Endothelial cell of umbilical vein (primary cell): ENCODE measurements at regions not wholly inside any gene's neighbourhood (a gene's known extent, or its start where the extent isn't known, plus 50 kb on each side); places are given as distances from the start of the nearest gene placed in this dataset.

Experiments used
- BruUV-seq: library from RNA; stranded (reverse); fragments of 400-500 nt; replicated peaks from 2 replicates; lab custom pipeline; 2021; lab: Mats Ljungman, UMichigan
- CTCF ChIA-PET: fragments of 300-600, 350-600 bp; sonication (Branson Sonifier 250); formaldehyde crosslinking; loops from one replicate; lab custom pipeline; 2021; ENCODE audit warnings: antibody characterized with exemption, inconsistent platforms; lab: Charles Lee
- POLR2A ChIA-PET: fragments of 300-600, 350-600 bp; sonication (Branson Sonifier 250); formaldehyde crosslinking; loops from one replicate; lab custom pipeline; 2021; ENCODE audit warnings: antibody characterized with exemption, inconsistent platforms; lab: Charles Lee
- DNase-seq: peaks from one replicate; pipeline ENCODE4 v3.0.0-alpha.2; 2011; ENCODE audit warnings: low read depth, low spot score
- FAIRE-seq: peaks from 2 replicates; lab custom pipeline; 2011; peaks lifted over from hg19 to GRCh38; lab: Jason Lieb, UNC
- H2AFZ ChIP-seq: 2 replicates; pipeline ENCODE4 v1.6.0; 2012; ENCODE audit warnings: low read depth, low read length, control low read depth, inconsistent platforms
- H3K27ac ChIP-seq: 2 replicates; pipeline ENCODE4 v1.5.1; 2011; ENCODE audit warnings: low read depth, mild to moderate bottlenecking, control low read depth, low read length, moderate library complexity; ENCODE audit not compliant: insufficient read depth
- H3K27me3 ChIP-seq, 2 experiments: 2 replicates each; pipeline versions ENCODE4 v1.6.0 to v1.6.1; 2011; ENCODE audit warnings: low read length in 2 of 2, mixed read lengths in 1 of 2; ENCODE audit not compliant: control insufficient read depth in 2 of 2, insufficient read depth in 2 of 2
- H3K36me3 ChIP-seq, 2 experiments: 2 replicates in 1 of 2; 3 replicates in 1 of 2; pipeline ENCODE4 v1.5.1; 2011; ENCODE audit warnings: low read length in 2 of 2, mild to moderate bottlenecking in 1 of 2, moderate library complexity in 1 of 2; ENCODE audit not compliant: control insufficient read depth in 2 of 2, insufficient read depth in 2 of 2; ENCODE audit errors: extremely low read depth in 1 of 2
- H3K4me1 ChIP-seq: 3 replicates; pipeline ENCODE4 v1.5.1; 2011; ENCODE audit warnings: mild to moderate bottlenecking, low read length; ENCODE audit not compliant: control insufficient read depth, insufficient read depth; ENCODE audit errors: extremely low read depth
- H3K4me2 ChIP-seq: 2 replicates; pipeline ENCODE4 v1.6.1; 2011; ENCODE audit warnings: low read length, control low read depth, mixed read lengths; ENCODE audit not compliant: insufficient read depth
- H3K4me3 ChIP-seq, 3 experiments: fragments of 200-600 bp in 1 of 3; sonication (generic), shearing (Covaris generic) in 1 of 3; replicated peaks in 1 of 3; 2 replicates each; pipeline ENCODE4 v1.5.1; 2011 to 2016; ENCODE audit warnings: control low read depth in 3 of 3, low read length in 3 of 3, mild to moderate bottlenecking in 2 of 3, inconsistent platforms in 1 of 3, low read depth in 1 of 3, moderate library complexity in 1 of 3; ENCODE audit not compliant: insufficient read depth in 1 of 3
- H3K79me2 ChIP-seq: 2 replicates; pipeline ENCODE4 v1.6.0; 2012; ENCODE audit warnings: low read length, inconsistent platforms; ENCODE audit not compliant: control insufficient read depth, insufficient read depth
- H3K9ac ChIP-seq: replicated peaks from 2 replicates; pipeline ENCODE3; 2011; ENCODE audit warnings: low read length, control low read depth; ENCODE audit not compliant: insufficient read depth; ENCODE audit errors: extremely low read depth
- H3K9me1 ChIP-seq: replicated peaks from 3 replicates; pipeline ENCODE4 v1.6.0; 2011; ENCODE audit warnings: mild to moderate bottlenecking, low read length; ENCODE audit not compliant: control insufficient read depth, insufficient read depth; ENCODE audit errors: extremely low read depth
- H3K9me3 ChIP-seq: replicated peaks from 2 replicates; pipeline ENCODE4 v1.5.1; 2012; ENCODE audit warnings: low read length, inconsistent platforms; ENCODE audit not compliant: control insufficient read depth, insufficient read depth
- H4K20me1 ChIP-seq: replicated peaks from 2 replicates; pipeline ENCODE3; 2011; ENCODE audit warnings: mild to moderate bottlenecking, low read length; ENCODE audit not compliant: control insufficient read depth, insufficient read depth; ENCODE audit errors: extremely low read depth
- CTCF ChIP-seq, 2 donors: IDR thresholded peaks; 1 replicate in 1 of 2; 2 replicates in 1 of 2; pipeline ENCODE4 v1.5.1; 2011; ENCODE audit warnings: low read length in 2 of 2, mild to moderate bottlenecking in 2 of 2, moderate library complexity in 2 of 2, control low read depth in 1 of 2, inconsistent platforms in 1 of 2, low read depth in 1 of 2; ENCODE audit not compliant: insufficient read depth in 1 of 2; ENCODE audit errors: extremely low read depth in 1 of 2
- EZH2 ChIP-seq: IDR thresholded peaks from 2 replicates; pipeline ENCODE4 v1.6.1; 2012; ENCODE audit warnings: borderline replicate concordance, low read depth, mild to moderate bottlenecking, moderate library complexity, low read length, inconsistent platforms; ENCODE audit not compliant: severe bottlenecking
- FOS ChIP-seq: IDR thresholded peaks from 2 replicates; pipeline ENCODE4 v1.6.1; 2011; ENCODE audit warnings: mild to moderate bottlenecking, low read length, moderate library complexity, borderline replicate concordance; ENCODE audit not compliant: insufficient read depth
- GATA2 ChIP-seq: IDR thresholded peaks from 2 replicates; pipeline ENCODE4 v1.7.0; 2011; ENCODE audit warnings: low read depth, mild to moderate bottlenecking, moderate library complexity, mixed read lengths, low read length; ENCODE audit not compliant: insufficient read length, insufficient read depth
- JUN ChIP-seq: IDR thresholded peaks from 2 replicates; pipeline ENCODE4 v1.6.1; 2011; ENCODE audit warnings: borderline replicate concordance, low read depth; ENCODE audit not compliant: insufficient read length, insufficient read depth
- MAX ChIP-seq: IDR thresholded peaks from 2 replicates; pipeline ENCODE4 v1.6.1; 2011; ENCODE audit not compliant: insufficient read depth, insufficient read length
- MYC ChIP-seq: IDR thresholded peaks from one replicate; pipeline ENCODE4 v1.6.1; 2011; ENCODE audit warnings: mild to moderate bottlenecking, low read depth, low read length
- POLR2A ChIP-seq: IDR thresholded peaks from 2 replicates; pipeline ENCODE4 v1.6.1; 2012; ENCODE audit warnings: low read depth, mild to moderate bottlenecking, control low read depth, low read length
- POLR2AphosphoS5 ChIP-seq: IDR thresholded peaks from 2 replicates; pipeline ENCODE4 v1.6.1; 2012; ENCODE audit warnings: low read depth, mild to moderate bottlenecking, control low read depth, low read length, moderate library complexity; ENCODE audit not compliant: insufficient read depth
- dilution Hi-C: fragments of 300-500 bp; cut with MboI; formaldehyde crosslinking; loops from one replicate; pipeline ENCODE4 v1.15.0; 2019; ENCODE audit warnings: low sequenced_read_pairs; ENCODE audit not compliant: extremely low pct_ligation_motif_present
- intact Hi-C: fragments of 100-400 bp; cut with micrococcal nuclease; formaldehyde crosslinking; loops from one replicate; pipeline ENCODE4 v1.10.0; 2022

- H3K4me2 ChIP-seq = no peak overlapping the region
- H3K9ac ChIP-seq = no peak overlapping the region
- BruUV-seq = no TSS peak
- dilution Hi-C loops = no loop called here
- intact Hi-C loops = no loop called here
- no peaks in the 10 kb centered on the region for H3K4me1 ChIP-seq
- H3K27ac ChIP-seq = no peak overlapping the region
- POLR2A ChIA-PET = no interaction called here
- no peaks in the 10 kb centered on the region for H3K36me3 ChIP-seq
- DNase-seq (no peak), FAIRE-seq (no peak)
- no peaks in the 10 kb centered on the region for H3K79me2 ChIP-seq
- H3K4me3 ChIP-seq = no peak overlapping the region
- H3K27me3 ChIP-seq = peaks cover 10 to 15% of the 10 kb centered on the region in 2 experiments
- TF ChIP-seq FOS = no peak
- no peak for TF ChIP-seq GATA2
- no peak for TF ChIP-seq EZH2
- no peak for TF ChIP-seq POLR2A
- no peak for TF ChIP-seq JUN
- TF ChIP-seq MAX = no peak
- TF ChIP-seq CTCF (IDR thresholded peaks at IDR 0.05; ENCODE audit: extremely low read depth in 1 of 2, insufficient read depth in 1 of 2, low read depth in 1 of 2, low read length in 2 of 2) = no peak
- TF ChIP-seq MYC = no peak
- no peak for TF ChIP-seq POLR2AphosphoS5
- H2AFZ ChIP-seq = no peak overlapping the region
- H3K9me1 ChIP-seq = no peaks in the 10 kb centered on the region
- H3K9me3 ChIP-seq = no peaks in the 10 kb centered on the region
- CTCF ChIA-PET = no interaction called here
- no peaks in the 10 kb centered on the region for H4K20me1 ChIP-seq
Observed at GRCh38 chr13:109671919-109672318, 114.5 kb downstream of the IRS2 start.
